ENCODE measurements at regions not wholly inside any gene's neighbourhood (a gene's known extent, or its start where the extent isn't known, plus 50 kb on each side); places are given as distances from the start of the nearest gene placed in this dataset.

DNA sequence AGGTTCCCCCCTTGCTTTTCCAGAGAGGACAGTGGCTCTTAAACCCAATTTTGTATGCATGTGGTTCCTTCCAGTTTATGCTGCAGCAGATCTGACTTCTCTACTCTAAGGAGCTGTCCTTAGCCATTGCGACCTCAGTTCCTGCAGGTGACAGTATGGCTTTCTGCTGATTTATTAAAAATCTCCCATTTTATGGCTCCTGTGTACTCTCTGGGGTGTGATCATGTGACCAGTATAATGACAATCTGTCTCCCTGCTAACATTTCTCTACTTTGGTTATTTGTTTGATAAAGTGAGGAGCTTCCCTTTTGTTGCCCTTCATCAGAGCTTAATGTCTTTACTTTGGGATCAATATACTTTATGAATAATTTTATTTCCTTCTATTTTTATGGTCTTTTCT lies 148.7 kb upstream of the VRK2 start:
- Mint-ChIP-seq H3K9me3 (no peaks in the 10 kb centered on the region), H3K27me3 (ENCODE audit: insufficient read depth) (peaks cover 4% of the 10 kb centered on the region), H3K27ac (no peak overlapping the region), H3K4me1 (ENCODE audit: low read depth) (peaks cover 14% of the 10 kb centered on the region; the same call in 1 of the 2 replicates), H3K4me3 (no peak overlapping the region), H3K36me3 (ENCODE audit: low read depth) (no peaks in the 10 kb centered on the region)
- no peak for TF ChIP-seq CTCF (IDR thresholded peaks at IDR 0.05)
- DNase-seq, result no peak

GRCh38 chr2:57899898-57900297 lies 146.7 kb upstream of the VRK2 start:
- Mint-ChIP-seq H3K27me3 (ENCODE audit: insufficient read depth) (peaks cover 4% of the 10 kb centered on the region), H3K9me3 (no peaks in the 10 kb centered on the region), H3K4me3 (no peak overlapping the region), H3K27ac (no peak overlapping the region), H3K36me3 (ENCODE audit: low read depth) (no peaks in the 10 kb centered on the region), H3K4me1 (ENCODE audit: low read depth) (no peaks in the 10 kb centered on the region)
- no peak for TF ChIP-seq CTCF (IDR thresholded peaks at IDR 0.05)
- DNase-seq, result no peak

DNA sequence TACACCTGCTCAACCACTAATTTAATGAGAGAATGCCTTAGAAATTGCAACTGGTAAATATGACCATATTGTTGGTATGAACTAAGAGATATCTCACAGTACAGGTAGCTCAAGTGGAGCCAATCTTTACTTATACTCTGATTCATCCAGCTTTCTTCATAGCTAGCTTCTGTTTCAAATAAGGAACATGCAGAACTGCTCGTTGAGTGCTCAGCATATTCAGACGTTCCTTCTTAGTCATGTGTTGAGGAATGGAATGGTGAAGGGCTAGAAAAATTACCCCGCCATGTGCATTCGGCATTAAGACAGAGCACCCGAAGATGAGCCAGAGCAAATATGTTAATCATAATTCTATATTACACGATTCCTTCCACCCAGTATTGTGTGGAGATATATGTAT lies 144.0 kb upstream of the VRK2 start:
- DNase-seq, result no peak
- Mint-ChIP-seq H3K36me3 (ENCODE audit: low read depth) (no peaks in the 10 kb centered on the region), H3K27me3 (ENCODE audit: insufficient read depth) (peaks cover 4% of the 10 kb centered on the region; the same call in 1 of the 2 replicates), H3K9me3 (no peaks in the 10 kb centered on the region), H3K4me3 (no peak overlapping the region), H3K27ac (no peak overlapping the region), H3K4me1 (ENCODE audit: low read depth) (peaks cover 6% of the 10 kb centered on the region; the same call in 1 of the 2 replicates)
- TF ChIP-seq CTCF (IDR thresholded peaks at IDR 0.05), result no peak

DNA sequence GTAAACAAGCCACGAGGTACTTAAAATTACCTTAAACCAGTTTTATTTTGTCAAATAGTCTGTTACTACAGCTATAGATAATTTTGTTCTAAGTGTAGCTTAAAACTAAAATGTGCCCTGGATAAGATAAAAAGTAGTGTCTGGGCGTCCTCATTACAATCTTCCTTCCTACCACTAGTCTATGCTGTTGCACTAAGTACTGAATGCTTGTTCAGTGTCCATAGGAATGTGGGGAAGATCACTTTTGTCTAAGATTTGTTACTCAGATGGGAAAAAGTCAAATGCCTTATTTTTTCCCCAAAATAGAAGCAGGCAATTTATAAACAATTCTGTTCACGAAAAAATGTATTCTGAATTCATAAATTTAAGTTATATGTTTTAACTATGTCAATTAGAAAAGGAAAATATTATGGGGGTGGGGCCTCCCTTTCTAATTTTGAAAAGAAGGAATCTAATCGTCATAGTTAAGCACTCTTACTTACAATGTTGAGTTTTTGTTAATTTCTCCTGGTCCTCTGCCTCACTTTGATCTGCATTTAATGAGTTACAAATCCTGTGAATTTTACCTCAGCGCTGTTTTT lies 140.4 kb upstream of the VRK2 start:
- H3K27ac Mint-ChIP-seq, result no peak overlapping the region
- peaks cover 6% of the 10 kb centered on the region; the same call in 1 of the 2 replicates for H3K4me1 Mint-ChIP-seq (ENCODE audit: low read depth)
- H3K4me3 Mint-ChIP-seq, result no peak overlapping the region
- no peaks in the 10 kb centered on the region for H3K36me3 Mint-ChIP-seq (ENCODE audit: low read depth)
- H3K27me3 Mint-ChIP-seq (ENCODE audit: insufficient read depth), result no peaks in the 10 kb centered on the region
- no peaks in the 10 kb centered on the region for H3K9me3 Mint-ChIP-seq
- peak; percentile 90 for TF ChIP-seq CTCF (IDR thresholded peaks at IDR 0.05)
- DNase-seq, result peak; percentile 68

GRCh38 chr2:57907411-57907810 lies 139.2 kb upstream of the VRK2 start:
- no peaks in the 10 kb centered on the region for H3K27me3 Mint-ChIP-seq (ENCODE audit: insufficient read depth)
- H3K27ac Mint-ChIP-seq, result no peak overlapping the region
- DNase-seq, result no peak

More at GRCh38 chr2:57907411-57907810, 139.2 kb upstream of the VRK2 start:
- Mint-ChIP-seq H3K9me3 (no peaks in the 10 kb centered on the region), H3K36me3 (ENCODE audit: low read depth) (no peaks in the 10 kb centered on the region), H3K4me1 (ENCODE audit: low read depth) (peaks cover 6% of the 10 kb centered on the region; the same call in 1 of the 2 replicates), H3K4me3 (no peak overlapping the region)
- no peak for TF ChIP-seq CTCF (IDR thresholded peaks at IDR 0.05)

Measured in HFFc6 (cell line).